ENCODE measurements at regions not wholly inside any gene's neighbourhood (a gene's known extent, or its start where the extent isn't known, plus 50 kb on each side); places are given as distances from the start of the nearest gene placed in this dataset.
"Not testable (repeated sequence)": the region's sequence is repeated elsewhere in the genome, so short reads cannot be mapped to it uniquely, and the experiment has no call there.

DNA sequence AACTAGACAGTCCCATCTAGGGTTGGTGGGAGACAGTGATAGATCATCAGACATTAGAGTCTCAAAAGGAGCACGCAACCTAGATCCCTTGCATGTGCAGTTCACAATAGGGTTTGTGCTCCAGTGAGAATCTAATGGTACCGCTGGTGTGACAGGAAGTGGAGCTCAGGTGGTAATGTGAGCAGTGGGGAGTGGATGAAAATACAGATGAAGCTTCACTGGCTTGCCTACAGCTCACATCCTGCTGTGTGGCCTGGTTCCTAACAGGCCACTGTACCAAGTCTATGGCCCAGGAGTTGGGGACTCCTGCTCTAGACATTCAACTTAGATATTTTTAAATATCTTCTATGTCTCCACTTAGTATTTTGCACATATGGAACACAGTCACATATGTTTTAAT is 231.1 kb upstream of the NRIP1 start:
- H3K4me1 Mint-ChIP-seq = no peaks in the 10 kb centered on the region
- ATAC-seq (ENCODE audit: low read depth in 2 of 2) (no peak), DNase-seq (peak in 1 of 3 donors; percentile 11)
- H3K27ac Mint-ChIP-seq = no peak overlapping the region
- H3K9me3 Mint-ChIP-seq = peaks cover 0 to 3% (median 1%) of the 10 kb centered on the region in 7 donors
- Histone ChIP-seq H3K4me3 (ENCODE audit: low read depth, low read length) (no peak overlapping the region), H3K36me3 (ENCODE audit: control insufficient read depth, insufficient read depth, low read length) (no peaks in the 10 kb centered on the region), H3K4me1 (ENCODE audit: control insufficient read depth, insufficient read depth, low read length, poor library complexity, severe bottlenecking) (no peaks in the 10 kb centered on the region), H3K27ac (ENCODE audit: insufficient read depth, low read length, poor library complexity, severe bottlenecking) (no peak overlapping the region), H3K9me3 (ENCODE audit: control insufficient read depth in 2 of 2, low read length in 2 of 2) (peaks cover 0 to 2% of the 10 kb centered on the region in 2 experiments), H3K27me3 (ENCODE audit: control insufficient read depth, insufficient read depth, low read length) (no peaks in the 10 kb centered on the region)
- H3K36me3 Mint-ChIP-seq = no peaks in the 10 kb centered on the region
- H3K4me3 Mint-ChIP-seq = no peak overlapping the region
- no peaks in the 10 kb centered on the region for H3K27me3 Mint-ChIP-seq

DNA sequence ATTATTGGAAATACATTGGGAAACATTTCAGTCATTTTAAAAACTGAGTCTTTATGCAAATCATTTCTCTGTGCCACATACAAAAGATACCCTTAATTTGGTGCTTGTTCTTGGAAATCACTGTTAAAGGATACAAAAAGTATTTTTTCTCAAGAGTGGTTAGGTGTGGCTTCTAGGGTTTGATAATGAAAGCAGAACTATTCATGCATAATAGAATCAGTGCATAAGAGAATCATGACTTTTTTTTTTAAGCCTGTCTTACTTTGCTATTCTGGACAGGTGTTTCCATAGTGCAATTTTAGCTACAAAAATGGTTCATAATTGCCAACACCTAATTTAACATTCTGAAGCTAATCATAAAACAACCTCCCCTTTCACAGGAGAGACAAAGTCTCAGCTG is 233.0 kb upstream of the NRIP1 start:
- H3K36me3 ChIP-seq (ENCODE audit: control insufficient read depth, insufficient read depth, low read length) = no peaks in the 10 kb centered on the region
- ATAC-seq (ENCODE audit: low read depth in 2 of 2) = no peak
- Mint-ChIP-seq H3K4me1 (no peaks in the 10 kb centered on the region), H3K4me3 (no peak overlapping the region), H3K27ac (no peak overlapping the region), H3K9me3 (peaks cover 0 to 13% (median 5%) of the 10 kb centered on the region in 7 donors), H3K27me3 (no peaks in the 10 kb centered on the region), H3K36me3 (no peaks in the 10 kb centered on the region)
- H3K4me3 ChIP-seq (ENCODE audit: low read depth, low read length) = no peak overlapping the region
- no peak overlapping the region for H3K27ac ChIP-seq (ENCODE audit: insufficient read depth, low read length, poor library complexity, severe bottlenecking)
- H3K4me1 ChIP-seq (ENCODE audit: control insufficient read depth, insufficient read depth, low read length, poor library complexity, severe bottlenecking) = no peaks in the 10 kb centered on the region
- H3K9me3 ChIP-seq (ENCODE audit: control insufficient read depth in 2 of 2, low read length in 2 of 2) = peaks cover 0 to 4% of the 10 kb centered on the region in 2 experiments
- DNase-seq = peak in 1 of 3 donors; percentile 12
- no peaks in the 10 kb centered on the region for H3K27me3 ChIP-seq (ENCODE audit: control insufficient read depth, insufficient read depth, low read length)

DNA sequence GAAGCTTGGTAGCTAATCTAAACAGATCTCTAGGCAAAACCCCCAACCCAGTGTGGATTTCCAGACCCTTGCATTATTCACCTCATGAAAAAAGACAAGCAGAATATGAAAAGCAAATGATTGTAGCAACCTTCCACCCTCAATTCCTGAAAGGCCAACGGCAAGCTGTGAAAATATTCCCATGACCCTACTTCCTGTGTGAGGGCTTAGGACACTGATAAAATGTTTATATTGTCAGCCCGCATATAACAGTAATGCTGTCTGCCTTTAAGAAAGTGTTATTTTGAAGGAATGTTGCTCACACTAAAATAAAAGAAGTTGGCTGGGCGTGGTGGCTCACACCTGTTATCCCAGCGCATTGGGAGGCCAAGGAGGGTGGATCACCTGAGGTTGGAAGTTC is 233.5 kb upstream of the NRIP1 start:
- H3K27ac Mint-ChIP-seq = no peak overlapping the region
- no peaks in the 10 kb centered on the region for H3K36me3 ChIP-seq (ENCODE audit: control insufficient read depth, insufficient read depth, low read length)
- no peaks in the 10 kb centered on the region for H3K4me1 Mint-ChIP-seq
- ATAC-seq (ENCODE audit: low read depth in 2 of 2) (no peak), DNase-seq (no peak)
- H3K4me1 ChIP-seq (ENCODE audit: control insufficient read depth, insufficient read depth, low read length, poor library complexity, severe bottlenecking) = no peaks in the 10 kb centered on the region
- H3K9me3 Mint-ChIP-seq = peaks cover 0 to 13% (median 6%) of the 10 kb centered on the region in 7 donors
- no peaks in the 10 kb centered on the region for H3K36me3 Mint-ChIP-seq
- no peaks in the 10 kb centered on the region for H3K27me3 Mint-ChIP-seq
- peaks cover 0 to 4% of the 10 kb centered on the region in 2 experiments for H3K9me3 ChIP-seq (ENCODE audit: control insufficient read depth in 2 of 2, low read length in 2 of 2)
- H3K4me3 Mint-ChIP-seq = no peak overlapping the region
- no peak overlapping the region for H3K4me3 ChIP-seq (ENCODE audit: low read depth, low read length)
- no peak overlapping the region for H3K27ac ChIP-seq (ENCODE audit: insufficient read depth, low read length, poor library complexity, severe bottlenecking)
- no peaks in the 10 kb centered on the region for H3K27me3 ChIP-seq (ENCODE audit: control insufficient read depth, insufficient read depth, low read length)

DNA sequence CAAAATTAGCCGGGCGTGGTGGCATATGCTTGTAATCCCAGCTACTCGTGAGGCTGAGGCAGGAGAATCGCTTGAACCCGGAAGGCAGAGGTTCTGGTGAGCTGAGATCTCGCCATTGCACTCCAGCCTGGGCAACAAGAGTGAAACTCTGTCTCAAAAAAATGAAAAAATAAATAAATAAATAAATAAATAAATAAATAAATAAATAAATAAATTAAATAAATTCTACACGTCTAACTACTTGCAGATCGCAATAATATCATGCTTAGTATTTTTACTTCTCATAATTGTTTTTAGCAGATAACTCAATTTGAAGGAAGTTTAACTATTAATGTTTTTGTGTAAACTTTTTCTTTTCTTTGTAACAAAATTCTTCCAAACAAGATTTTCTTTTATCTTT is 234.0 kb upstream of the NRIP1 start:
- H3K4me3 Mint-ChIP-seq; H3K27ac Mint-ChIP-seq; H3K27me3 ChIP-seq (ENCODE audit: control insufficient read depth, insufficient read depth, low read length); ATAC-seq (ENCODE audit: low read depth in 2 of 2); H3K36me3 ChIP-seq (ENCODE audit: control insufficient read depth, insufficient read depth, low read length); DNase-seq; H3K27ac ChIP-seq (ENCODE audit: insufficient read depth, low read length, poor library complexity, severe bottlenecking); H3K9me3 ChIP-seq (ENCODE audit: control insufficient read depth in 2 of 2, low read length in 2 of 2); H3K27me3 Mint-ChIP-seq; H3K4me1 ChIP-seq (ENCODE audit: control insufficient read depth, insufficient read depth, low read length, poor library complexity, severe bottlenecking); H3K4me3 ChIP-seq (ENCODE audit: low read depth, low read length); H3K4me1 Mint-ChIP-seq; H3K36me3 Mint-ChIP-seq: not testable (repeated sequence)
- peaks cover 0 to 13% (median 6%) of the 10 kb centered on the region in 7 donors for H3K9me3 Mint-ChIP-seq

DNA sequence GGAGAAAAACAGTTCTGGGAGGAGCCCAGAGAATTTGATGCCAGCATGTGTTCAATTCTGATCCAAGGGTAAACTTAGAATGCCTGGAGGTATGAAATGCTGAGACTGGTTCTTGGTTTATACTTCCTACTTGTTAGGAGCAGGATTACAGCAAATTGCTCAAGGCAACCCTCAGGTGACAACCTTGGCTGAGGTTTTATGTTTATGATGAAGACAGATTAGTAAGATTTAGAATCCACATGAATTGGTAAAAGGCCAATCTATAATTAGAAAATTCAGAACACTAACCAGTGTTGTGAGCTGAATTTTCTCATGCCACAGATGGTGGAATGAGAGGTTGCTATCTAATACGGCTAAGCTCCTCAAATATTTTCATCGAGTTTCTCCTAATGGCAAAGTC is 235.3 kb upstream of the NRIP1 start:
- Histone ChIP-seq H3K9me3 (ENCODE audit: control insufficient read depth in 2 of 2, low read length in 2 of 2) (peaks cover 0 to 4% of the 10 kb centered on the region in 2 experiments), H3K4me1 (ENCODE audit: control insufficient read depth, insufficient read depth, low read length, poor library complexity, severe bottlenecking) (no peaks in the 10 kb centered on the region), H3K27ac (ENCODE audit: insufficient read depth, low read length, poor library complexity, severe bottlenecking) (no peak overlapping the region), H3K27me3 (ENCODE audit: control insufficient read depth, insufficient read depth, low read length) (no peaks in the 10 kb centered on the region), H3K4me3 (ENCODE audit: low read depth, low read length) (no peak overlapping the region), H3K36me3 (ENCODE audit: control insufficient read depth, insufficient read depth, low read length) (no peaks in the 10 kb centered on the region)
- Mint-ChIP-seq H3K4me3 (no peak overlapping the region), H3K27me3 (no peaks in the 10 kb centered on the region), H3K36me3 (no peaks in the 10 kb centered on the region), H3K9me3 (peaks cover 0 to 13% (median 6%) of the 10 kb centered on the region in 7 donors), H3K4me1 (no peaks in the 10 kb centered on the region), H3K27ac (no peak overlapping the region)
- DNase-seq (no peak), ATAC-seq (ENCODE audit: low read depth in 2 of 2) (no peak)

DNA sequence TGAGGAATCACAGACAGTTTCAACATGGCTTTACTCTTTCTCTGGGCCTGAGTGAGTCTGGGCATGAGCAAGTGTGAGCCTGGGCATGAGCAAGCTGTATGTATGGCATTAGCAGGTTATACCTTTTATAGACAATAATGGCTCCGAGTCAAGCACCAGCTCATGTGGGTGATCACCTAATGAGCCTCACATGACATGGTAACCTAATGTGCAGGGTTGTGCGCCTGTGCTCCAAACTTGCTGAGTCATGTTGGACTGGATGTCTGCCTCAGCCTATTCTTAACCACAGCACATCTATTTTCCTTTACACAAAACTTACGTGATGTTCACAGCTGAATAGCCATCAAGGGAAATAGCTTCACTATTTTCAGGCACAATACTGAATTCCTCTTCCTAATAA is 236.2 kb upstream of the NRIP1 start:
- H3K27ac Mint-ChIP-seq = no peak overlapping the region
- DNase-seq (peak in 1 of 3 donors; percentile 11), ATAC-seq (ENCODE audit: low read depth in 2 of 2) (no peak)
- H3K9me3 Mint-ChIP-seq = peaks cover 2 to 13% (median 6%) of the 10 kb centered on the region in 7 donors
- no peaks in the 10 kb centered on the region for H3K36me3 Mint-ChIP-seq
- H3K4me1 Mint-ChIP-seq = no peaks in the 10 kb centered on the region
- no peak overlapping the region for H3K27ac ChIP-seq (ENCODE audit: insufficient read depth, low read length, poor library complexity, severe bottlenecking)
- peaks cover 6% of the 10 kb centered on the region for H3K27me3 Mint-ChIP-seq
- no peak overlapping the region for H3K4me3 Mint-ChIP-seq
- no peaks in the 10 kb centered on the region for H3K36me3 ChIP-seq (ENCODE audit: control insufficient read depth, insufficient read depth, low read length)
- peaks cover 0 to 4% of the 10 kb centered on the region in 2 experiments for H3K9me3 ChIP-seq (ENCODE audit: control insufficient read depth in 2 of 2, low read length in 2 of 2)
- H3K4me3 ChIP-seq (ENCODE audit: low read depth, low read length) = no peak overlapping the region
- no peaks in the 10 kb centered on the region for H3K27me3 ChIP-seq (ENCODE audit: control insufficient read depth, insufficient read depth, low read length)
- H3K4me1 ChIP-seq (ENCODE audit: control insufficient read depth, insufficient read depth, low read length, poor library complexity, severe bottlenecking) = no peaks in the 10 kb centered on the region

DNA sequence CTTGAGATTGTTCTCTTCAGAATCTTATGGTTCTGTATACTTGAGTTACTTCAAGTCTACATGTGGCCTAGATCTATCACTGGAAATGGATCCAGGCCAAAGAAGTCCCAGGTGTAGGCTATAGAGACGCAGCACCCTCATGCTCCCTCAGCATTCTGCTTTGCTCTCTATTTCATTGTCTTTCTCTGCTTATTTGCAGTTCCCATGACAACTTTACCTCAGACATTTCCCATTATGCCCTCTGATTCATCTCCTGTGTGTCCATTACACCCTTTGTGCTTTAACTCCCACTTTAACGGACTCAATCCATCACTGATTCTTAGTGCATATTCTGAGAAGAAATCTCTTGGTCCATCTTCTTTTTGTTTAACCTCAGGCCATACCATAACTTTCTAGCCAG is 236.9 kb upstream of the NRIP1 start:
- Histone ChIP-seq H3K27ac (ENCODE audit: insufficient read depth, low read length, poor library complexity, severe bottlenecking) (no peak overlapping the region), H3K36me3 (ENCODE audit: control insufficient read depth, insufficient read depth, low read length) (no peaks in the 10 kb centered on the region), H3K4me3 (ENCODE audit: low read depth, low read length) (no peak overlapping the region), H3K27me3 (ENCODE audit: control insufficient read depth, insufficient read depth, low read length) (no peaks in the 10 kb centered on the region), H3K9me3 (ENCODE audit: control insufficient read depth in 2 of 2, low read length in 2 of 2) (peaks cover 0 to 4% of the 10 kb centered on the region in 2 experiments), H3K4me1 (ENCODE audit: control insufficient read depth, insufficient read depth, low read length, poor library complexity, severe bottlenecking) (no peaks in the 10 kb centered on the region)
- H3K9me3 Mint-ChIP-seq = peaks cover 2 to 13% (median 6%) of the 10 kb centered on the region in 7 donors
- no peaks in the 10 kb centered on the region for H3K4me1 Mint-ChIP-seq
- no peak overlapping the region for H3K4me3 Mint-ChIP-seq
- ATAC-seq (ENCODE audit: low read depth in 2 of 2) = no peak
- H3K27ac Mint-ChIP-seq = no peak overlapping the region
- no peak for DNase-seq
- H3K36me3 Mint-ChIP-seq = no peaks in the 10 kb centered on the region
- H3K27me3 Mint-ChIP-seq = peaks cover 7% of the 10 kb centered on the region

DNA sequence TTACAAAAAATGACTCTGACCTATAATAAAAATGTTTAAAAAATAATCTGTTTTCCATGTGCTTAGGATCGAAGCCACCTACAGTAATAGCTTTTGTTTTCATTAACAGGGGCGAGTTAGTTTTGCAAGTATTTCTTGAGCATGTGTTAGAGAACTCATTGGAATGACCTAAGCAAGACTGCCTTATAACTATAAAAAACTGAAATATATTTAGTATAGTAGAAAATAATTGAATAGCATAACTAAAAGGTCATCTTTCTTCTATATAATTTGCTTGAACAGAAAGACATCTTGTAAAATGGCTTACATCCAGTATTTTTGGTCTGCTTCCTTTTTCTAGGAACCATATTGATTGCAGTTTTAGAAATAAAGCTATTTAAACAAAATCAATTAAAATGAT is 241.5 kb upstream of the NRIP1 start:
- no peaks in the 10 kb centered on the region for H3K4me1 Mint-ChIP-seq
- Histone ChIP-seq H3K36me3 (ENCODE audit: control insufficient read depth, insufficient read depth, low read length) (no peaks in the 10 kb centered on the region), H3K27me3 (ENCODE audit: control insufficient read depth, insufficient read depth, low read length) (no peaks in the 10 kb centered on the region), H3K27ac (ENCODE audit: insufficient read depth, low read length, poor library complexity, severe bottlenecking) (no peak overlapping the region), H3K4me3 (ENCODE audit: low read depth, low read length) (no peak overlapping the region), H3K9me3 (ENCODE audit: control insufficient read depth in 2 of 2, low read length in 2 of 2) (no peaks in the 10 kb centered on the region), H3K4me1 (ENCODE audit: control insufficient read depth, insufficient read depth, low read length, poor library complexity, severe bottlenecking) (no peaks in the 10 kb centered on the region)
- peaks cover 2 to 7% (median 5%) of the 10 kb centered on the region in 7 donors for H3K9me3 Mint-ChIP-seq
- no peak for DNase-seq
- no peak for ATAC-seq (ENCODE audit: low read depth in 2 of 2)
- peaks cover 7% of the 10 kb centered on the region for H3K27me3 Mint-ChIP-seq
- H3K36me3 Mint-ChIP-seq = no peaks in the 10 kb centered on the region
- no peak overlapping the region for H3K27ac Mint-ChIP-seq
- H3K4me3 Mint-ChIP-seq = no peak overlapping the region

Measured in CD4-positive, CD25-positive, alpha-beta regulatory T cell (primary cell).